PC-9 (cell line): ENCODE measurements at regions not wholly inside any gene's neighbourhood (a gene's known extent, or its start where the extent isn't known, plus 50 kb on each side); places are given as distances from the start of the nearest gene placed in this dataset.
A peak's percentile ranks its signal among the peaks of the same experiment; 100 is the strongest.

Experiments
- BruUV-seq: library from RNA; stranded (reverse); fragments of 400-500 nt; replicated peaks from 2 replicates; lab custom pipeline; 2021; lab: Mats Ljungman, UMichigan
- CTCF ChIA-PET: fragments of 300-600 bp; sonication (Branson Sonifier 250); formaldehyde crosslinking; loops from one replicate; lab custom pipeline; 2022; ENCODE audit warnings: antibody characterized with exemption; lab: Charles Lee
- POLR2A ChIA-PET: fragments of 300-600 bp; sonication (Branson Sonifier 250); formaldehyde crosslinking; loops from one replicate; lab custom pipeline; 2022; ENCODE audit warnings: antibody characterized with exemption; ENCODE audit not compliant: unreplicated experiment; lab: Charles Lee
- DNase-seq, 2 experiments: peaks; one replicate each; pipeline versions ENCODE4 v3.0.0 to v3.0.0-alpha.2; 2015 to 2022; ENCODE audit warnings: mixed read lengths in 1 of 2
- H2AFZ ChIP-seq: fragments of 200-600 bp; sonication (generic); 2 replicates; pipeline ENCODE4 v1.8.1; 2017; ENCODE audit warnings: antibody characterized with exemption
- H3F3A ChIP-seq: fragments of 200-600 bp; sonication (generic); 2 replicates; pipeline ENCODE4 v1.8.1; 2017; ENCODE audit warnings: antibody characterized with exemption, mild to moderate bottlenecking, low read depth; ENCODE audit not compliant: insufficient read depth
- H3K27ac ChIP-seq: fragments of 200-600 bp; sonication (generic); 2 replicates; pipeline ENCODE4 v1.6.1; 2016; ENCODE audit warnings: mixed run types
- H3K27me3 ChIP-seq: fragments of 200-600 bp; sonication (generic); 2 replicates; pipeline ENCODE4 v1.6.1; 2016; ENCODE audit warnings: low read depth, mixed run types; ENCODE audit not compliant: insufficient read depth
- H3K36me3 ChIP-seq: fragments of 200-600 bp; sonication (generic); 2 replicates; pipeline ENCODE4 v1.6.1; 2016; ENCODE audit warnings: low read depth, mixed run types
- H3K4me1 ChIP-seq: fragments of 200-600 bp; sonication (generic); replicated peaks from 2 replicates; pipeline ENCODE4 v1.6.1; 2016; ENCODE audit warnings: mixed run types; ENCODE audit not compliant: insufficient read depth
- H3K4me2 ChIP-seq: fragments of 200-600 bp; sonication (generic); 2 replicates; pipeline ENCODE4 v1.6.1; 2017; ENCODE audit warnings: mixed run types
- H3K4me3 ChIP-seq: fragments of 200-600 bp; sonication (generic); 2 replicates; pipeline ENCODE4 v1.6.1; 2016; ENCODE audit warnings: mixed run types
- H3K79me2 ChIP-seq: fragments of 200-600 bp; sonication (generic); 2 replicates; pipeline ENCODE4 v1.6.1; 2017; ENCODE audit warnings: low read depth, mixed run types
- H3K9me2 ChIP-seq: fragments of 200-600 bp; sonication (generic); 2 replicates; pipeline ENCODE4 v1.8.1; 2017; ENCODE audit warnings: mild to moderate bottlenecking; ENCODE audit not compliant: insufficient read depth
- H3K9me3 ChIP-seq: fragments of 200-600 bp; sonication (generic); 2 replicates; pipeline ENCODE4 v1.8.1; 2016; ENCODE audit warnings: low read depth; ENCODE audit not compliant: insufficient read depth
- H4K20me1 ChIP-seq: fragments of 200-600 bp; sonication (generic); 2 replicates; pipeline ENCODE4 v1.8.1; 2017; ENCODE audit not compliant: insufficient read depth
- CTCF ChIP-seq: fragments of 200-600 bp; sonication (generic); conservative IDR thresholded peaks from 2 replicates; pipeline ENCODE4 v1.6.1; 2017; ENCODE audit warnings: mixed run types, antibody characterized with exemption, mild to moderate bottlenecking, moderate library complexity
- EZH2 ChIP-seq: fragments of 200-600 bp; sonication (generic); IDR thresholded peaks from 2 replicates; pipeline ENCODE4 v1.8.0; 2017; ENCODE audit warnings: antibody characterized with exemption, low read depth
- intact Hi-C: fragments of 100-400 bp; cut with micrococcal nuclease; formaldehyde crosslinking; loops from one replicate; pipeline ENCODE4 v1.10.0; 2022; ENCODE audit not compliant: unreplicated experiment

GRCh38 chr6:151154418-151154817 lies 85.3 kb upstream of the AKAP12 start:
- POLR2A ChIA-PET, result no interaction called here
- DNase-seq, result peak in 1 of 2 experiments; percentile 5
- no peak overlapping the region for H2AFZ ChIP-seq
- H3F3A ChIP-seq, result no peaks in the 10 kb centered on the region
- intact Hi-C loops, result no loop called here
- BruUV-seq, result no TSS peak
- TF ChIP-seq EZH2 (no peak), CTCF (no peak)
- H3K9me2 ChIP-seq, result no peaks in the 10 kb centered on the region
- H3K4me2 ChIP-seq, result no peak overlapping the region
- H3K27ac ChIP-seq, result no peak overlapping the region
- no peaks in the 10 kb centered on the region for H3K27me3 ChIP-seq
- CTCF ChIA-PET, result no interaction called here
- H3K9me3 ChIP-seq, result no peaks in the 10 kb centered on the region
- H4K20me1 ChIP-seq, result no peaks in the 10 kb centered on the region
- no peak overlapping the region for H3K4me3 ChIP-seq
- H3K36me3 ChIP-seq, result no peaks in the 10 kb centered on the region
- H3K79me2 ChIP-seq, result no peaks in the 10 kb centered on the region
- no peaks in the 10 kb centered on the region for H3K4me1 ChIP-seq

- H3K4me1 ChIP-seq, result no peaks in the 10 kb centered on the region
- no peaks in the 10 kb centered on the region for H4K20me1 ChIP-seq
- H3F3A ChIP-seq, result no peaks in the 10 kb centered on the region
- no peak overlapping the region for H3K4me2 ChIP-seq
- no peak overlapping the region for H3K4me3 ChIP-seq
- no peaks in the 10 kb centered on the region for H3K9me2 ChIP-seq
- ChIA-PET CTCF (interaction anchor here (0.7 kb wide), 1 partner anchor 559 kb away, joined by 5 read pairs; no protein-coding TSS in a partner anchor), POLR2A (no interaction called here)
- BruUV-seq, result no TSS peak
- no peaks in the 10 kb centered on the region for H3K9me3 ChIP-seq
- no peak for TF ChIP-seq CTCF
- TF ChIP-seq EZH2, result no peak
- no peak overlapping the region for H3K27ac ChIP-seq
- no peaks in the 10 kb centered on the region for H3K79me2 ChIP-seq
- intact Hi-C loops, result no loop called here
- no peak for DNase-seq
- no peaks in the 10 kb centered on the region for H3K27me3 ChIP-seq
- H3K36me3 ChIP-seq, result no peaks in the 10 kb centered on the region
- H2AFZ ChIP-seq, result no peak overlapping the region
These were observed 84.7 kb upstream of the AKAP12 start for GRCh38 chr6:151155095-151155494.

DNA sequence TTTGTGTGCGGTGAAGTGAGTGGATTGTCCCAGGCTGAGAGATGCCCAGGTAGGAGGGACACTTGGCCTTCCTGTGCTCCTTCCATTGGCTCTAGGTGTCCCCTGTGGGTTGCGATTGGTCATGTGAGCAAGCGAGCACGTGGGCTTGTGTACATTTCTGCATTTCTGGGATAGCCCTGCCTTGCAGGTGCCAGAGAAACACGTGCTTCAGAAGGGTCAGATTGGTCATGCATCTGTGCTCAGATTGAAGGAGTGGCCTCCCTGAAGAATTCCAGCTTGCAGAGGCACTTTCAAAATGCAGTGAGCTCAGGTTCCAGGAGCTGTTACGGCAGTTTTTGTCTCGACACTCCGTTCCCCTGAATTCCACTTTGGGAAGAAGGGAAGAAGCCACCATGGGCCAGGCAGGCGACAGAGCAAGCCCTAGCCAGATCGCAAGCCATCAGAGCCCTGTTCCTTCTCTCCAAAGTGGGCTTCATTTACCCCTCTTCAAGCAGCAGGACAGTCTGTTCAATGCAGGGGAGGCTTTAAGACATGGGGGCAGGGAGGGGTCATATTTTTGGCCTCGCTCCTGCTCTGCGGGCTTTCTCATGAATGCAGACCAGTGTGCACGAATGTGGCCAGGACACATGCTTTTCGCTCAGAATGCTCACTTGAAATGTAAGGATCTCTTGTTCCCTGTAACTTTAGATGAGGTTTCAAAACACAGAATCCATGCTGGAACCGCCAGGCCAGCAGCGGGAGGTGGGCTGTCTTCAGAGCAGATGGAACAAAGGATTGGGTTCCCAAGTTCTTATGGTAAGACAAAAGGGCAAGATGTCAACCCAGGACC lies 78.6 kb upstream of the AKAP12 start:
- H3K4me2 ChIP-seq, result no peak overlapping the region

More for the DNA sequence above, 78.6 kb upstream of the AKAP12 start:
- no peak overlapping the region for H3K4me3 ChIP-seq
- H3K27ac ChIP-seq, result no peak overlapping the region
- no peak overlapping the region for H2AFZ ChIP-seq
- peak; percentile 37 to 71 for DNase-seq
- TF ChIP-seq CTCF, result no peak
- no peak for TF ChIP-seq EZH2
- H3K4me1 ChIP-seq, result no peaks in the 10 kb centered on the region
- no peaks in the 10 kb centered on the region for H3K79me2 ChIP-seq
- H3K9me3 ChIP-seq, result no peaks in the 10 kb centered on the region
- no peaks in the 10 kb centered on the region for H3K27me3 ChIP-seq
- no peaks in the 10 kb centered on the region for H3K9me2 ChIP-seq
- H3K36me3 ChIP-seq, result no peaks in the 10 kb centered on the region
- H4K20me1 ChIP-seq, result no peaks in the 10 kb centered on the region
- intact Hi-C loops, result no loop called here
- ChIA-PET POLR2A (no interaction called here), CTCF (interaction anchor here (0.6 kb wide), 1 partner anchor 443 kb away, joined by 3 read pairs; no protein-coding TSS in a partner anchor)
- H3F3A ChIP-seq, result no peaks in the 10 kb centered on the region
- no TSS peak for BruUV-seq
